Thyroid gland (tissue), 4 donors: ENCODE measurements at regions not wholly inside any gene's neighbourhood (a gene's known extent, or its start where the extent isn't known, plus 50 kb on each side); places are given as distances from the start of the nearest gene placed in this dataset.
"Not testable (repeated sequence)": the region's sequence is repeated elsewhere in the genome, so short reads cannot be mapped to it uniquely, and the experiment has no call there.

Experiments
- DNase-seq, 2 donors: peaks; one replicate each; pipeline ENCODE4 v3.0.0-alpha.2; 2019
- H3K27ac ChIP-seq, 3 donors: fragments of 200-600 bp; sonication (generic); 1 replicate in 2 of 3; 2 replicates in 1 of 3; pipeline ENCODE4 v1.5.1; 2016 to 2019; ENCODE audit warnings: mild to moderate bottlenecking in 1 of 3, moderate library complexity in 1 of 3
- H3K27me3 ChIP-seq: fragments of 200-600 bp; sonication (generic); one replicate; pipeline ENCODE4 v1.5.1; 2019
- H3K36me3 ChIP-seq, 2 donors: fragments of 200-600 bp; sonication (generic); one replicate each; pipeline ENCODE4 v1.5.1; 2016 to 2019
- H3K4me1 ChIP-seq, 2 donors: fragments of 200-600 bp; sonication (generic); one replicate each; pipeline ENCODE4 v1.5.1; 2017 to 2019
- H3K4me3 ChIP-seq, 3 donors: fragments of 200-600 bp; sonication (generic); replicated peaks in 1 of 3; 1 replicate in 2 of 3; 2 replicates in 1 of 3; pipeline ENCODE4 v1.5.1; 2016; ENCODE audit warnings: mild to moderate bottlenecking in 1 of 3
- H3K9me3 ChIP-seq: fragments of 200-600 bp; sonication (generic); one replicate; pipeline ENCODE4 v1.5.1; 2017
- CTCF ChIP-seq, 6 experiments: fragments of 200-600 bp in 3 of 6; fragments of 450-650 bp in 3 of 6; sonication (generic) in 3 of 6; IDR thresholded peaks; one replicate each; pipeline ENCODE4 v1.5.1; 2016 to 2019; ENCODE audit warnings: antibody characterized with exemption in 6 of 6, mild to moderate bottlenecking in 2 of 6, inconsistent platforms in 1 of 6, moderate library complexity in 1 of 6
- POLR2A ChIP-seq, 2 donors: fragments of 450-650 bp; IDR thresholded peaks; one replicate each; pipeline ENCODE4 v1.6.1; 2017; ENCODE audit warnings: antibody characterized with exemption in 2 of 2, mild to moderate bottlenecking in 2 of 2, moderate library complexity in 1 of 2
- WGBS, 2 donors: methylation state at CpG; one replicate each; pipeline ENCODE4 v1.1.5; 2017; 5-methylcytosine and 5-hydroxymethylcytosine counted together
- intact Hi-C: fragments of 100-400 bp; cut with DNase I; formaldehyde crosslinking; loops from one replicate; pipeline ENCODE4 v1.15.1; 2023

- Histone ChIP-seq H3K4me3 (no peak overlapping the region), H3K27me3 (no peaks in the 10 kb centered on the region), H3K36me3 (no peaks in the 10 kb centered on the region), H3K4me1 (no peaks in the 10 kb centered on the region), H3K27ac (no peak overlapping the region), H3K9me3 (no peaks in the 10 kb centered on the region)
- intact Hi-C loops = no loop called here
- 95% methylated on average over 6 of the region's 6 CpGs for WGBS, 2 donors
- DNase-seq = no peak
- TF ChIP-seq CTCF (IDR thresholded peaks at IDR 0.05) (no peak), POLR2A (IDR thresholded peaks at IDR 0.05) (no peak)
These were observed 105.3 kb downstream of the PRDM13 start for GRCh38 chr6:99711925-99712324.

GRCh38 chr6:99712519-99712918 is 105.9 kb downstream of the PRDM13 start:
- H3K4me1 ChIP-seq = no peaks in the 10 kb centered on the region
- intact Hi-C loops = no loop called here
- DNase-seq = no peak
- H3K36me3 ChIP-seq = no peaks in the 10 kb centered on the region
- no peak overlapping the region for H3K4me3 ChIP-seq
- H3K27ac ChIP-seq = no peak overlapping the region
- no peaks in the 10 kb centered on the region for H3K9me3 ChIP-seq
- WGBS, 2 donors = 49 to 51% methylated on average over 3 of the region's 3 CpGs
- TF ChIP-seq POLR2A (IDR thresholded peaks at IDR 0.05) (no peak), CTCF (IDR thresholded peaks at IDR 0.05) (no peak)
- H3K27me3 ChIP-seq = no peaks in the 10 kb centered on the region

- H3K9me3 ChIP-seq, H3K4me3 ChIP-seq, intact Hi-C loops, H3K36me3 ChIP-seq, H3K4me1 ChIP-seq, DNase-seq, H3K27me3 ChIP-seq, H3K27ac ChIP-seq: not testable (repeated sequence)
These were observed 115.4 kb downstream of the PRDM13 start for GRCh38 chr6:99722043-99722442.

GRCh38 chr6:99730237-99730636 is 123.6 kb downstream of the PRDM13 start:
- WGBS, 2 donors = 91 to 94% methylated on average over 6 of the region's 6 CpGs
- H3K27me3 ChIP-seq, intact Hi-C loops, H3K9me3 ChIP-seq, DNase-seq, H3K36me3 ChIP-seq, H3K4me3 ChIP-seq, H3K27ac ChIP-seq: not testable (repeated sequence)
- H3K4me1 ChIP-seq = peaks cover 5 to 10% of the 10 kb centered on the region in 2 donors

GRCh38 chr6:99736302-99736701 is 129.7 kb downstream of the PRDM13 start:
- no peaks in the 10 kb centered on the region for H3K9me3 ChIP-seq
- TF ChIP-seq CTCF (IDR thresholded peaks at IDR 0.05) (no peak), POLR2A (IDR thresholded peaks at IDR 0.05) (no peak)
- DNase-seq = no peak
- H3K27ac ChIP-seq = no peak overlapping the region
- H3K27me3 ChIP-seq = no peaks in the 10 kb centered on the region
- H3K4me3 ChIP-seq = no peak overlapping the region
- peaks cover 0 to 3% of the 10 kb centered on the region in 2 donors for H3K4me1 ChIP-seq
- no peaks in the 10 kb centered on the region for H3K36me3 ChIP-seq
- WGBS, 2 donors = 31 to 50% methylated on average over 1 of the region's 1 CpG
- intact Hi-C loops = no loop called here

GRCh38 chr6:99739526-99739925 is 132.9 kb downstream of the PRDM13 start:
- H3K9me3 ChIP-seq = no peaks in the 10 kb centered on the region
- H3K36me3 ChIP-seq = no peaks in the 10 kb centered on the region
- 19 to 38% methylated on average over 2 of the region's 2 CpGs for WGBS, 2 donors
- peak overlapping the region in 1 of 3 donors; percentile 15 for H3K27ac ChIP-seq
- peak; percentile 61 to 82 for DNase-seq
- no peak overlapping the region for H3K4me3 ChIP-seq
- intact Hi-C loops = no loop called here
- peaks cover 0 to 3% of the 10 kb centered on the region in 2 donors for H3K4me1 ChIP-seq
- no peaks in the 10 kb centered on the region for H3K27me3 ChIP-seq
- TF ChIP-seq POLR2A (IDR thresholded peaks at IDR 0.05) (no peak), CTCF (IDR thresholded peaks at IDR 0.05) (no peak)
